NB4 (cell line): ENCODE measurements at regions not wholly inside any gene's neighbourhood (a gene's known extent, or its start where the extent isn't known, plus 50 kb on each side); places are given as distances from the start of the nearest gene placed in this dataset.

Experiments
- DNase-seq: peaks from one replicate; pipeline ENCODE4 v3.0.0; 2010; ENCODE audit warnings: low read depth
- H3K4me3 ChIP-seq: one replicate; pipeline ENCODE4 v1.5.1; 2011; ENCODE audit warnings: mild to moderate bottlenecking, low read depth, low read length, moderate library complexity
- CTCF ChIP-seq: IDR thresholded peaks from one replicate; pipeline ENCODE4 v1.5.1; 2012; ENCODE audit warnings: low read depth, low read length
- MAX ChIP-seq: IDR thresholded peaks from 2 replicates; pipeline ENCODE4 v1.6.1; 2011; ENCODE audit warnings: low read depth, low read length
- MYC ChIP-seq: IDR thresholded peaks from 2 replicates; pipeline ENCODE4 v1.6.1; 2011; ENCODE audit warnings: low read depth, low read length
- POLR2A ChIP-seq: IDR thresholded peaks from 2 replicates; pipeline ENCODE4 v1.6.1; 2011; ENCODE audit warnings: mild to moderate bottlenecking; ENCODE audit not compliant: insufficient read length; ENCODE audit errors: extremely low read depth

DNA sequence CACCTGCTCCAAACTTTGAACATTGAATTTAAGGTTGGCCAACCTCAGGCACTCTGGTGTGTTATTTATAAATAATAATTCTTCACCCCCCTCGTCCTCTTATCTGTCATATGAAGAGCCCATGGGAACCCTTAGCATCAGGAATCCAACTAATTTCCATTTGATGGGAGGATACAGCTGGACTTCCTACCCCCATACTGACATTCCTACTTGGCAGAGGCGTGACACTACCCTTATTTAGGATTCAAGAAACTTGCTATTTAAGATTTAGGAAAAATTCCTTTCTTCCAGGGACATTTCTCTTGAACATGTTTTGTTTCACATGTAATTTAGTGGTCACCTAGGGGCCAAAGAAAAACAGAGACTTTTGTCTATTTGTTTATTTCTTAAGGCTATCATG is 171.9 kb upstream of the NRP1 start:
- DNase-seq: no peak
- no peak for TF ChIP-seq MYC
- TF ChIP-seq MAX: no peak
- TF ChIP-seq POLR2A: no peak
- TF ChIP-seq CTCF: no peak
- H3K4me3 ChIP-seq: no peak overlapping the region

DNA sequence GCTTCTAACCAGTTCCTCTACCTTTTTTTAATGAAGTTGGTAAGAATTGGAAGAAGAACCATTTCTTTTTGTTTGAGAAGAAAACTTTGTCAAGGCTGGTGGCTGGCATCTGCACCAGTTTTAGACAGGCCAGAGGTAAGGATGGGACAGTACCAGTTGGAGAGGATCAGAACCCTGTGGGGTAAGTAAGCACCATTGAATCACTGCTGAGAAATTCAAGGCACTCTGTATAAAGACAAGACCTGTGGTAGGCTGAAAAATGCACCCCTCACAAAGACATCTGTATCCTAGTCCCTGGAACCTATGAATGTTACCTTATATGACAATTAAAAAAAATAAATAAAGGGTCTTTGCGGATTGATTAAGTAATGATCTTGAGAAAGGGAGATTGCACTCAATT is 166.7 kb upstream of the NRP1 start:
- no peak overlapping the region for H3K4me3 ChIP-seq
- TF ChIP-seq MYC (no peak), MAX (no peak), CTCF (no peak), POLR2A (no peak)
- no peak for DNase-seq

DNA sequence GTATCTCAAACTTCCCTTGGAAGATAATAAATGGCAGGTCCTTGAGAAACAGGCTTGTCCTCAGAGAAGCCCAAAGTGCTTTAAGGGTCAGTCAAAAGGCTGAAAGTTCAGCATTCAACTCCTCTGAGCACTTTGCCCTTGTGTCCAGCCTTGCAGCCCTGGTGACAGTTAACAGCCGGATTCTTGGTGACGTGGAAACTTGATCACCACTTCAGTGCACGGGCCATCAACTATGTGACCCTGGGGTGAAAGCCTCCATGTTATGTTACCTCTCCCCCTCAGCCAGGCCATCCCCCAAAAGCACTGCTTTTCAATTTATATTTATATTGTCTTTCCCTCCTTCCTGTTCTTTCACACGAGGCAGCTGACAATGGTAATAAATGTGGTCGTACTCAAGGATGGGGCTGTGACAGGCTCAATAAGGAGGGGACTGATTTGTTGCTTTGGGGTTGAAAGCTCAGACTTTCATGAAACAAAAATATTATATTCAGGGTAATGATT is 164.0 kb upstream of the NRP1 start:
- no peak for DNase-seq

DNA sequence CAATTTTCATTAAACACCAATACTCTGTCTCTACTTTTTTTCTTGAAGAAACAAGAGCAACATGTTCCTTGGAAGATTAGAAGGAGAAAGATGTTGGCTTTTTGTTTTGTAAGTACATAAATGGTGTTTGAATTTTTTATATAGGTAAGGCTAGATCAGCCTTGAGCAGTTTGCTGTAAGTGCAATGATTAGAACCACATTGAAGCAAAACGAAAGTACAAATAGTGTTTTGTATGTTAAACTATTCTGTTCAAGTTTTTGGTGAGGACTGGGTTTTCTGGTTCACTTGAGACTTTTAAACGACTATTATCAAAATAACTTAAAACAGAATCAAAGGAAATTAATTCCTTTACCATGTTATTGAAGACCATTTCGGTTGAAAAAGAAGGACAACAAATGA is 162.9 kb upstream of the NRP1 start:
- H3K4me3 ChIP-seq: no peak overlapping the region
- DNase-seq: no peak
- TF ChIP-seq MAX: no peak
- TF ChIP-seq POLR2A: no peak
- no peak for TF ChIP-seq MYC
- TF ChIP-seq CTCF: no peak

More for the DNA sequence above, 164.0 kb upstream of the NRP1 start:
- H3K4me3 ChIP-seq: no peak overlapping the region
- TF ChIP-seq MAX: no peak
- no peak for TF ChIP-seq POLR2A
- TF ChIP-seq MYC: no peak
- no peak for TF ChIP-seq CTCF

DNA sequence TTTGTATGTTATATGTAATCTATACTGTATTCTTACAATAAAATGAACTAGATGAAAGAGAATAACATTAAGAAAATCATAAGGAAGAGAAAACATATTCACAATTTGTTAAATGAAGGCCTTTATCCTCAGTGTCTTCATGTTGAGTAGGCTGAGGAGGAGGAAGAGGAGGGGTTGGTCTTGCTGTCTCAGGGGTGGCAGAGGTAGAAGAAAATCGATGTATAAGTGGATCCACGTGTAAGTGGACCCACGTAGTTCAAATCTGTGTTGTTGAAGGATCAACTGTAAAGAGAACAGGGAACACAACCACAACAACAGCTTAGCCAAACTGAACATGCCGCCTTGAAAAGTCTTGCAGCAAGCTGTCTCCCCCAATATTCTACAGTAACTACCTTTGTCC is 161.6 kb upstream of the NRP1 start:
- TF ChIP-seq CTCF (no peak), MYC (no peak), MAX (no peak), POLR2A (no peak)
- no peak overlapping the region for H3K4me3 ChIP-seq
- DNase-seq: no peak

DNA sequence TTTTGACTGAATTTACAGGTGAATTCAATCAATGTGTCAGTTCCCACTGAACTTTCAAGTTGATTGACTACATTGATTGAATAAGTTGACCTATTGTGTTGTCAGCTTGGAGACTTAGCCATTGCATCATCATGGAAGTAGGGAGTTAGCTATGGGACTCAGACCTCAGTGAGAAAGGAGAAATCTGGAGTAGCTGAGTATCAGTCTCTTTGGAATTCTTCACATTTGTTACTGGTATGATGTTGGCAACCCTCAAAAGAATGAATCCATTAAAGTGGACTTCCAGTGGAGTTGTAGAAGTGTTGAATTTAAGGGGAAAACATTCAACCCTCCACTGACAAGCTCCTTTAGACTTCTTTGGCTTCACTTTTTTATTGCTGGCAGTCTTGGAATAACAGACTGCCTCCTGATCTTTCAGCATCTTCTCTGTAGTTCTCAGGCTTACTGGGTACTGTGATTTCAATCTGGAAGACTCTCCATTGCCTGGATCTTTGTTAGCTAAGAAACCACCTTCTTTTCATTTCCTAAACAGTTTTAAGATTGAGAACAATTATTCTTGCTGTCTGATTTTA is 160.3 kb upstream of the NRP1 start:
- TF ChIP-seq MYC: no peak
- no peak for TF ChIP-seq CTCF
- no peak for TF ChIP-seq POLR2A
- no peak for TF ChIP-seq MAX
- no peak overlapping the region for H3K4me3 ChIP-seq
- no peak for DNase-seq
